Ishikawa (cell line): ENCODE measurements at regions not wholly inside any gene's neighbourhood (a gene's known extent, or its start where the extent isn't known, plus 50 kb on each side); places are given as distances from the start of the nearest gene placed in this dataset.

Experiments used
- CEBPB ChIP-seq: IDR thresholded peaks from 2 replicates; pipeline ENCODE4 v1.6.1; 2012
- CREB1 ChIP-seq: IDR thresholded peaks from 2 replicates; pipeline ENCODE4 v1.6.1; 2012; ENCODE audit warnings: low read depth
- EGR1 ChIP-seq: IDR thresholded peaks from 2 replicates; pipeline ENCODE4 v1.6.1; 2012
- EP300 ChIP-seq: IDR thresholded peaks from 2 replicates; pipeline ENCODE4 v1.6.1; 2012; ENCODE audit warnings: borderline replicate concordance
- FOXM1 ChIP-seq: IDR thresholded peaks from 2 replicates; pipeline ENCODE4 v1.6.1; 2012; ENCODE audit warnings: low read depth, borderline replicate concordance
- NFIC ChIP-seq: IDR thresholded peaks from 2 replicates; pipeline ENCODE4 v1.6.1; 2012
- RAD21 ChIP-seq: IDR thresholded peaks from 2 replicates; pipeline ENCODE4 v1.6.1; 2012; ENCODE audit warnings: low read depth
- TAF1 ChIP-seq: IDR thresholded peaks from 2 replicates; pipeline ENCODE4 v1.6.1; 2012; ENCODE audit warnings: low read depth, mild to moderate bottlenecking
- TCF12 ChIP-seq: IDR thresholded peaks from 2 replicates; pipeline ENCODE4 v1.6.1; 2012; ENCODE audit warnings: low read depth
- TEAD4 ChIP-seq: IDR thresholded peaks from 2 replicates; pipeline ENCODE4 v1.6.1; 2012
- YY1 ChIP-seq: IDR thresholded peaks from 2 replicates; pipeline ENCODE4 v1.6.1; 2012; ENCODE audit warnings: low read depth
- ZBTB7A ChIP-seq: IDR thresholded peaks from 2 replicates; pipeline ENCODE4 v1.6.1; 2012; ENCODE audit warnings: low read depth
- TF ChIP-seq, protein P1 (sequence below): IDR thresholded peaks from 2 replicates; pipeline ENCODE4 v1.6.1; 2012; ENCODE audit warnings: low read depth, mild to moderate bottlenecking
- TF ChIP-seq, protein P2 (sequence below): IDR thresholded peaks from 2 replicates; pipeline ENCODE4 v1.6.1; 2012
- TF ChIP-seq, protein P3 (sequence below): IDR thresholded peaks from 2 replicates; pipeline ENCODE4 v1.6.1; 2012

DNA sequence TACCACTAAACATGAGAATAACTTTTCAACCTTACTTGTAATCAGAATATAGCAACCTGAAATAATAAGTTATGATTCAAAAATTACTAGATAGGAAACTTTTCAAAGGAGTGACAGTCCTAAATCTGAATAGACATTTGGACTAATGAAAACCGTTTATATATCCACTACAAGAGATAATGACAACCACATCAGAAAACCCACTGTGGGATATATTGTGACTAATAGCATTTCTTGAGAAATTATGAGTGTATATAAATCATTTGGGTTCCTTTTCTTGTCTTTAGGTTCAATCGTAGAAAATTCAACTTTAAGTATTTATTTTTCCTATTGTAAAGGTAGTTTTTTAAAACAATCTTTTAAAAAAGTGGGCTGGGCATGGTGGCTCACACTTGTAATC, 170.2 kb upstream of the PRSS58 start:
- TF ChIP-seq, protein P1, sequence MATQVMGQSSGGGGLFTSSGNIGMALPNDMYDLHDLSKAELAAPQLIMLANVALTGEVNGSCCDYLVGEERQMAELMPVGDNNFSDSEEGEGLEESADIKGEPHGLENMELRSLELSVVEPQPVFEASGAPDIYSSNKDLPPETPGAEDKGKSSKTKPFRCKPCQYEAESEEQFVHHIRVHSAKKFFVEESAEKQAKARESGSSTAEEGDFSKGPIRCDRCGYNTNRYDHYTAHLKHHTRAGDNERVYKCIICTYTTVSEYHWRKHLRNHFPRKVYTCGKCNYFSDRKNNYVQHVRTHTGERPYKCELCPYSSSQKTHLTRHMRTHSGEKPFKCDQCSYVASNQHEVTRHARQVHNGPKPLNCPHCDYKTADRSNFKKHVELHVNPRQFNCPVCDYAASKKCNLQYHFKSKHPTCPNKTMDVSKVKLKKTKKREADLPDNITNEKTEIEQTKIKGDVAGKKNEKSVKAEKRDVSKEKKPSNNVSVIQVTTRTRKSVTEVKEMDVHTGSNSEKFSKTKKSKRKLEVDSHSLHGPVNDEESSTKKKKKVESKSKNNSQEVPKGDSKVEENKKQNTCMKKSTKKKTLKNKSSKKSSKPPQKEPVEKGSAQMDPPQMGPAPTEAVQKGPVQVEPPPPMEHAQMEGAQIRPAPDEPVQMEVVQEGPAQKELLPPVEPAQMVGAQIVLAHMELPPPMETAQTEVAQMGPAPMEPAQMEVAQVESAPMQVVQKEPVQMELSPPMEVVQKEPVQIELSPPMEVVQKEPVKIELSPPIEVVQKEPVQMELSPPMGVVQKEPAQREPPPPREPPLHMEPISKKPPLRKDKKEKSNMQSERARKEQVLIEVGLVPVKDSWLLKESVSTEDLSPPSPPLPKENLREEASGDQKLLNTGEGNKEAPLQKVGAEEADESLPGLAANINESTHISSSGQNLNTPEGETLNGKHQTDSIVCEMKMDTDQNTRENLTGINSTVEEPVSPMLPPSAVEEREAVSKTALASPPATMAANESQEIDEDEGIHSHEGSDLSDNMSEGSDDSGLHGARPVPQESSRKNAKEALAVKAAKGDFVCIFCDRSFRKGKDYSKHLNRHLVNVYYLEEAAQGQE, result no peak
- TF ChIP-seq NFIC, result no peak
- TF ChIP-seq, protein P2, sequence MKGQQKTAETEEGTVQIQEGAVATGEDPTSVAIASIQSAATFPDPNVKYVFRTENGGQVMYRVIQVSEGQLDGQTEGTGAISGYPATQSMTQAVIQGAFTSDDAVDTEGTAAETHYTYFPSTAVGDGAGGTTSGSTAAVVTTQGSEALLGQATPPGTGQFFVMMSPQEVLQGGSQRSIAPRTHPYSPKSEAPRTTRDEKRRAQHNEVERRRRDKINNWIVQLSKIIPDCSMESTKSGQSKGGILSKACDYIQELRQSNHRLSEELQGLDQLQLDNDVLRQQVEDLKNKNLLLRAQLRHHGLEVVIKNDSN, result no peak
- no peak for TF ChIP-seq FOXM1
- no peak for TF ChIP-seq TAF1
- no peak for TF ChIP-seq RAD21
- no peak for TF ChIP-seq YY1
- no peak for TF ChIP-seq EGR1
- no peak for TF ChIP-seq ZBTB7A
- TF ChIP-seq TEAD4, result no peak
- TF ChIP-seq, protein P3, sequence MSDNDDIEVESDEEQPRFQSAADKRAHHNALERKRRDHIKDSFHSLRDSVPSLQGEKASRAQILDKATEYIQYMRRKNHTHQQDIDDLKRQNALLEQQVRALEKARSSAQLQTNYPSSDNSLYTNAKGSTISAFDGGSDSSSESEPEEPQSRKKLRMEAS, result no peak
- TF ChIP-seq TCF12, result no peak
- no peak for TF ChIP-seq CREB1
- TF ChIP-seq EP300, result no peak
- TF ChIP-seq CEBPB, result no peak

DNA sequence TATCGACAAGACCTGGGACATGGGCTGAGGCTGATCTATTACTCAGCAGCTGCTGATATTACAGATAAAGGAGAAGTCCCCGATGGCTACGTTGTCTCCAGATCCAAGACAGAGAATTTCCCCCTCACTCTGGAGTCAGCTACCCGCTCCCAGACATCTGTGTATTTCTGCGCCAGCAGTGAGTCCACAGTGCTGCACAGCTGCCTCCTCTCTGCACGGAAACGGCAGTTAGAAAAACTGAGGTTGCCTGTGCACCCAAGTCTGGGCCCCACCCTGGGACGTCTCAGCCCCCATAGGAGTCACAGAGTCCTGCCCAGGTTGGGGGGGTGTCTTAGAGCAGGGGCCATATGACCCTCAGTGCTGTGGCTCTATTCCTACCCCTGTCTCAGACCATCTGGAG, 167.4 kb upstream of the PRSS58 start:
- TF ChIP-seq, protein P2, result no peak
- TF ChIP-seq, protein P3, result no peak
- TF ChIP-seq TAF1 (no peak), EGR1 (no peak), YY1 (no peak), CREB1 (no peak), ZBTB7A (no peak), FOXM1 (no peak), CEBPB (no peak), EP300 (no peak), RAD21 (no peak), TEAD4 (no peak), TCF12 (no peak), NFIC (no peak)
- TF ChIP-seq, protein P1, result no peak

DNA sequence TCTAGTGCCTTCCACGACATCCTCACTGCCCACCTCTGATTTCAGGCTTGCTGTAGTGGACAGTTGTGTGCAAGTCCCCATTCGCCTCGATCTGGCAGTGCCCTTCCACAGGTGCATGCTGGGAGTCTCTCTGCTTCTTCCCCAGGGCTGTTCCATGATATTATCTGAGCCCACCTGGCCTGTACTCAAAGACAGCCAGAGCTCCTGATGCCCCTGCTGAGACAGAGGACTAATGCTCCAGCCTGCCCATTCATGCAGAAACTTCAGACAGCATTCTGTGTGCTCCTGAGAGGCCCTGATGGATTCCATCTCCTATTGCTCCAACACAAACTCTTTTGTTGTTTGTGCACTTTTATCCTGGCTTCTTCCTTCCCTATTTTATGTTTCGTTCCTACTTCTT, 164.8 kb upstream of the PRSS58 start:
- TF ChIP-seq TCF12 (no peak), YY1 (no peak), CREB1 (no peak), TAF1 (no peak), CEBPB (no peak), NFIC (no peak)

DNA sequence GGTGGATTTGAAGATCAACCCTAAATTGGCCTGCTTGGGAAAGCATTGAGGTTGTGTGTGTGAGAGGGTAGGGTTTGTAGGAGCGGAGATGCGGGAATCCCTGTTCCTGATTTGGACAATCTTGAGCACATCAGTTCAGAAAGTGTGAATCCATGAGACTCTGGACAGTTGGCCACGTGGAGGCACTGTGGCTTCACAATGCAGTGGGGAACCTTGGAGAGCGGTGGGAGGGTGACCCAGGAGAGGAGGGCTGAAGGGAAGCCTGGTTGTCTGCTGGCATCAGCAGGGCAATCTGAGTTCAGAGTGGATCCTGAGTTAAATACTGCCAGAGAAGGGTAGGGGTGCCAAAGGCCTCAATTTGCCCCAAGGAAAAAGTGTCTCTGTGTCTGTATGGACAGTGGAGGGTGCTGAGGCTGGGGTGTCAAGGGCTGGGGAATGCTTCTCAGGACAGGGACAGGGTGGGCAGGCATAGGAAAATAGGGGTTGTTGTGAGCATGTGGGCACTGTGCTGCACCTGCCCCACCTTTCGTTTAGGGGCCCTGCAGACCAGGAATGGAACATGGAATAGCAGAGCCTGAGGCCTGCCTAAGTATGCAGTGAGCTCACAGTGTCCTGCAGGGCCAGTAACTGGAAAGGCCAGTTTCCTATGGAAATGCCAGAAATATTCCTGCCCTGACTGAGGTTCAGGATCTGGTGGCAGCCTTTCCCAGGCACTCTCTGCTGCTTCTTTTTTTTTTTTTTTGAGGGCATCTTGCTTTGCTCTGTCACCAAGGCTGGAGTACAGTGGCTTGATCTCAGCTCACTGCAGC, 162.9 kb upstream of the PRSS58 start:
- no peak for TF ChIP-seq TCF12
- TF ChIP-seq EP300, result no peak
- no peak for TF ChIP-seq TEAD4
- no peak for TF ChIP-seq EGR1
- TF ChIP-seq ZBTB7A, result no peak
- TF ChIP-seq YY1, result no peak
- no peak for TF ChIP-seq TAF1
- TF ChIP-seq CEBPB, result no peak
- TF ChIP-seq, protein P2, result no peak
- TF ChIP-seq CREB1, result no peak
- no peak for TF ChIP-seq NFIC
- TF ChIP-seq, protein P1, result peak; percentile 42; the same call in 1 of the 2 replicates
- TF ChIP-seq RAD21, result peak; percentile 45
- TF ChIP-seq, protein P3, result no peak
